KMS-11 (cell line): ENCODE measurements at regions not wholly inside any gene's neighbourhood (a gene's known extent, or its start where the extent isn't known, plus 50 kb on each side); places are given as distances from the start of the nearest gene placed in this dataset.

ENCODE experiments used
- H2AFZ ChIP-seq: fragments of 200-600 bp; sonication (generic); 2 replicates; pipeline ENCODE4 v1.6.1; 2016; ENCODE audit warnings: antibody characterized with exemption, mixed run types, low read depth
- H3K27ac ChIP-seq: fragments of 200-600 bp; sonication (generic); 2 replicates; pipeline ENCODE4 v1.6.1; 2016; ENCODE audit warnings: mild to moderate bottlenecking, mixed run types
- H3K27me3 ChIP-seq: fragments of 200-600 bp; sonication (generic); 2 replicates; pipeline ENCODE4 v1.6.1; 2017; ENCODE audit warnings: mild to moderate bottlenecking, low read depth, mixed run types, moderate library complexity; ENCODE audit not compliant: insufficient read depth
- H3K36me3 ChIP-seq: fragments of 200-600 bp; sonication (generic); 2 replicates; pipeline ENCODE4 v1.6.1; 2017; ENCODE audit warnings: mild to moderate bottlenecking, mixed run types; ENCODE audit not compliant: insufficient read depth
- H3K4me1 ChIP-seq: fragments of 200-600 bp; sonication (generic); 2 replicates; pipeline ENCODE4 v1.6.1; 2016; ENCODE audit warnings: mild to moderate bottlenecking, low read depth, mixed run types; ENCODE audit not compliant: poor library complexity, severe bottlenecking
- H3K4me2 ChIP-seq: fragments of 200-600 bp; sonication (generic); 2 replicates; pipeline ENCODE4 v1.7.0; 2016; ENCODE audit warnings: mild to moderate bottlenecking, mixed run types
- H3K4me3 ChIP-seq: fragments of 200-600 bp; sonication (generic); IDR thresholded peaks from 2 replicates; pipeline ENCODE4 v1.6.1; 2017; ENCODE audit warnings: low read depth, low read length, mixed read lengths; ENCODE audit not compliant: insufficient read depth
- H3K79me2 ChIP-seq: fragments of 200-600 bp; sonication (generic); 2 replicates; pipeline ENCODE4 v1.6.1; 2016; ENCODE audit warnings: low read depth, mixed run types; ENCODE audit not compliant: insufficient read depth
- H3K9ac ChIP-seq: fragments of 200-600 bp; sonication (generic); 2 replicates; pipeline ENCODE4 v1.6.1; 2016; ENCODE audit warnings: mild to moderate bottlenecking, mixed run types
- H4K20me1 ChIP-seq: fragments of 200-600 bp; sonication (generic); 2 replicates; pipeline ENCODE4 v1.6.1; 2016; ENCODE audit warnings: mild to moderate bottlenecking, mixed run types; ENCODE audit not compliant: insufficient read depth
- TF ChIP-seq, protein P1 (sequence below): fragments of 200-600 bp; sonication (generic); conservative IDR thresholded peaks from 2 replicates; pipeline ENCODE4 v1.6.1; 2017; ENCODE audit warnings: low read depth, mild to moderate bottlenecking, antibody characterized with exemption, low read length, moderate library complexity, mixed read lengths

DNA sequence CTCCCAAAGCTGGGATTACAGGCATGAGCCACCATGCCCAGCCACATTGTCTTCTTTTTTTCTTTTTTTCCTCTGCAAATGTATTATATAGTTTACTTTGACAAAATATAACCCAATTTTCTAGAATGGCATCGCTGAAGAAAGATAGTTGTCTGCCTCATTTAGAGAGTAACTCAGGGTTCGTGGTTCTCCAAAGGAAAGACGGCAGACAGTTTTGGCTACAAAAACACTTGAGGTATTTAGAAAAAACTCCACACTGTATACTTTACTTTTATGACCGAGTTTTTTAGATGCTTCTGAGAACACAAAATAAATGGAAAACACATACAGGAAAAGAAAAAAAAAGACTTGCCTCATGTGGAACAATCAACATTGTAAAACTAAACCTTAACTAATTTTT is 369.1 kb upstream of the ATP2B1 start:
- Histone ChIP-seq H3K4me2 (no peak overlapping the region), H3K27ac (no peak overlapping the region), H3K4me3 (no peak overlapping the region), H2AFZ (no peak overlapping the region), H3K27me3 (no peaks in the 10 kb centered on the region), H3K4me1 (no peaks in the 10 kb centered on the region), H4K20me1 (no peaks in the 10 kb centered on the region), H3K9ac (no peak overlapping the region), H3K79me2 (no peaks in the 10 kb centered on the region), H3K36me3 (no peaks in the 10 kb centered on the region)
- TF ChIP-seq, protein P1, sequence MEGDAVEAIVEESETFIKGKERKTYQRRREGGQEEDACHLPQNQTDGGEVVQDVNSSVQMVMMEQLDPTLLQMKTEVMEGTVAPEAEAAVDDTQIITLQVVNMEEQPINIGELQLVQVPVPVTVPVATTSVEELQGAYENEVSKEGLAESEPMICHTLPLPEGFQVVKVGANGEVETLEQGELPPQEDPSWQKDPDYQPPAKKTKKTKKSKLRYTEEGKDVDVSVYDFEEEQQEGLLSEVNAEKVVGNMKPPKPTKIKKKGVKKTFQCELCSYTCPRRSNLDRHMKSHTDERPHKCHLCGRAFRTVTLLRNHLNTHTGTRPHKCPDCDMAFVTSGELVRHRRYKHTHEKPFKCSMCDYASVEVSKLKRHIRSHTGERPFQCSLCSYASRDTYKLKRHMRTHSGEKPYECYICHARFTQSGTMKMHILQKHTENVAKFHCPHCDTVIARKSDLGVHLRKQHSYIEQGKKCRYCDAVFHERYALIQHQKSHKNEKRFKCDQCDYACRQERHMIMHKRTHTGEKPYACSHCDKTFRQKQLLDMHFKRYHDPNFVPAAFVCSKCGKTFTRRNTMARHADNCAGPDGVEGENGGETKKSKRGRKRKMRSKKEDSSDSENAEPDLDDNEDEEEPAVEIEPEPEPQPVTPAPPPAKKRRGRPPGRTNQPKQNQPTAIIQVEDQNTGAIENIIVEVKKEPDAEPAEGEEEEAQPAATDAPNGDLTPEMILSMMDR: no peak

DNA sequence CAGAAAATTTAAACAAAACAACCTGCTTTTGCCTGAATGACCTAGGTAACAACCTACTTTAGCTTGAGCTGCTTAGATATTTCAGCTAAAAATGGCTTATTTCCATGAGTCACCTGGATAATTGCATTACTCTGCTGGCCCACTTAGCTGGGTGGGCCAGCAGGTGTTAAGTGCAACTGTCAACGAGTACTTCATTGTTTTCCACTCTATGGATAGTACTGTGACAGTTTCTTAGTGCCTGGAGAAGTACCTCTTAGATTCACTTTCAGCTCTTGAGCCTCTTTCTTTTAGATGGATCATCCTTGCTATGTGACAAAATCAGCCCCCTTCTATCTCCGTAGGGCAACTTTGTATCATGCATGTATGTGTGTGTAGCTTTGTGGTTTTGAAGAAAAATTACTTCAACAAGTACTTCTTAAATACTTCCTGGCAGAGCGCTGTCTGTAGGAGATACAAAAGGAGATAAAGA is 368.2 kb upstream of the ATP2B1 start:
- Histone ChIP-seq H2AFZ (no peak overlapping the region), H3K4me1 (no peaks in the 10 kb centered on the region), H4K20me1 (no peaks in the 10 kb centered on the region), H3K36me3 (no peaks in the 10 kb centered on the region), H3K27ac (no peak overlapping the region), H3K27me3 (no peaks in the 10 kb centered on the region), H3K9ac (no peak overlapping the region), H3K4me3 (no peak overlapping the region), H3K79me2 (no peaks in the 10 kb centered on the region), H3K4me2 (no peak overlapping the region)
- TF ChIP-seq, protein P1: no peak

DNA sequence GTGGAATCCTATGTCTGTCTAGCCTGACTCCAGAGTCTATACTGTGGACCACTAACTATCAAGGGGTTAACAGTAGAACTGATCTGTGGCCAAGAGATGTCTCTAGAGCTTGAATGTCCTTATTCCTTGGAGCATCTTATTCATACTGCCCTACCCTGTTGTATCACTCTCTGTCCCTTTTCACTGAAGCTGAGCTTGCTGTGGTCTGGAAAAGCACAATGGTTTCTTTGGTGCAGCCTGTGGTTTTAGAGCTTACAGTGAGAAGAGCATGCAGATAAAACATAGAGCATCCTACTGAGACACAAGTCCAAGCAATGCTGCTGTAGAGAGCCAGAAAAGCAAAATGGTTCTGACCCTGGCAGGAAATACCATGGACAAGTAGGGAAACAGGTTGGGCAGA is 367.0 kb upstream of the ATP2B1 start:
- Histone ChIP-seq H3K27me3 (no peaks in the 10 kb centered on the region), H3K9ac (no peak overlapping the region), H2AFZ (no peak overlapping the region), H3K4me3 (no peak overlapping the region), H3K36me3 (no peaks in the 10 kb centered on the region), H3K4me1 (no peaks in the 10 kb centered on the region), H3K79me2 (no peaks in the 10 kb centered on the region), H3K27ac (no peak overlapping the region), H3K4me2 (no peak overlapping the region), H4K20me1 (no peaks in the 10 kb centered on the region)
- TF ChIP-seq, protein P1: no peak

DNA sequence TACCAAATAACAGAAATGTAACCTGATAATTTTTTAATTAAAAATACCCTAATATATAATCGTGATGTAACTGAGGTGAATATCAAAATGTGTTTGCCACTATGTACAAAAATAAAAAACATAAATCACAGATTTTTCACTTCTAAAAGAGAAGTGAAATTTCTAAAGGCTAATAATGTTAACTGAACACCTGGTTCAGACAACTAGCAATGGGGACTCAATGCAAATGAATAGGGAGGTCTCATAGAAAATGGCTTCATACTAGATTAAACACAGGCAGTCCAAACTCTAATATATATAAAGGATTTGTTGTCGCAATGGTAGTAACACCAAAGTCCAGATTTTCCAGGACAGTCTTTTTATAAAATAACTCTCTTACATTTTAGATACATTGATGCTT is 365.4 kb upstream of the ATP2B1 start:
- Histone ChIP-seq H3K36me3 (no peaks in the 10 kb centered on the region), H4K20me1 (no peaks in the 10 kb centered on the region), H3K4me2 (no peak overlapping the region), H3K9ac (no peak overlapping the region), H3K4me1 (no peaks in the 10 kb centered on the region), H3K4me3 (no peak overlapping the region), H3K79me2 (no peaks in the 10 kb centered on the region), H3K27me3 (no peaks in the 10 kb centered on the region), H3K27ac (no peak overlapping the region), H2AFZ (no peak overlapping the region)
- TF ChIP-seq, protein P1: no peak

DNA sequence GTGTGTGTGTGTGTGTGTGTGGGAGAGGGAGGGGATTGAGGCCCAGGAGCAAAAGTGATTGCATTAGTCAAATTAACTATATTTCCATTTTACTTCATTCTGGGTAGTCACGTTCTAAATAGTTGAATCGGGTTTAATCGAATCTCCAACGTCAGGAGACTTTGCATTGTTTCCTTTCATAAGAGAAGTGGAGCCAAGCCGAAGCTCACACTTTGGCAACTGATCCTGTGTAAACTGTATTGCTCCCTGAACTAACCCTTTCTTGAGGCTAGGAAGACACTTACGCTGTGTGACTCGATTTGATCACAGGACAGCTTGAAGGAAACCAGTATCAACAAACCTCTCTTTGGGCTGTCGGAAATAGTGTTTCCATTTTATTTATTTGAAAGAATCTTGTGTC is 363.4 kb upstream of the ATP2B1 start:
- H2AFZ ChIP-seq: no peak overlapping the region
- no peak overlapping the region for H3K4me2 ChIP-seq
- no peaks in the 10 kb centered on the region for H3K4me1 ChIP-seq
- no peaks in the 10 kb centered on the region for H4K20me1 ChIP-seq
- H3K36me3 ChIP-seq: no peaks in the 10 kb centered on the region
- no peak overlapping the region for H3K9ac ChIP-seq
- H3K27ac ChIP-seq: no peak overlapping the region
- TF ChIP-seq, protein P1: no peak
- H3K27me3 ChIP-seq: no peaks in the 10 kb centered on the region
- H3K4me3 ChIP-seq: no peak overlapping the region
- no peaks in the 10 kb centered on the region for H3K79me2 ChIP-seq
